HEK293 (cell line): ENCODE measurements at regions not wholly inside any gene's neighbourhood (a gene's known extent, or its start where the extent isn't known, plus 50 kb on each side); places are given as distances from the start of the nearest gene placed in this dataset.

Source experiments
- HOXC10 ChIP-seq: sonication (generic); formaldehyde crosslinking; IDR thresholded peaks from 2 replicates; pipeline ENCODE4 v1.8.1; 2023; ENCODE audit warnings: mild to moderate bottlenecking, missing genetic modification reagents
- ZNF132 ChIP-seq: fragments of 450-650 bp; formaldehyde crosslinking; IDR thresholded peaks from 2 replicates; pipeline ENCODE4 v1.5.1; 2017; ENCODE audit warnings: missing biosample characterization, missing genetic modification characterization, borderline replicate concordance
- ZNF146 ChIP-seq: fragments of 450-650 bp; formaldehyde crosslinking; IDR thresholded peaks from 2 replicates; pipeline ENCODE4 v1.5.1; 2016; ENCODE audit warnings: missing biosample characterization, missing genetic modification characterization
- ZNF324 ChIP-seq: fragments of 450-650 bp; formaldehyde crosslinking; IDR thresholded peaks from 2 replicates; pipeline ENCODE4 v1.5.1; 2016; ENCODE audit warnings: missing biosample characterization, missing genetic modification characterization
- ZNF549 ChIP-seq: fragments of 450-650 bp; IDR thresholded peaks from 2 replicates; pipeline ENCODE4 v1.5.1; 2018; ENCODE audit warnings: missing biosample characterization, missing genetic modification characterization, mild to moderate bottlenecking, inconsistent platforms, moderate library complexity
- ZNF707 ChIP-seq: fragments of 450-650 bp; formaldehyde crosslinking; IDR thresholded peaks from 2 replicates; pipeline ENCODE4 v1.5.1; 2016; ENCODE audit warnings: missing biosample characterization, missing genetic modification characterization
- ZNF785 ChIP-seq: fragments of 450-650 bp; formaldehyde crosslinking; IDR thresholded peaks from 2 replicates; pipeline ENCODE4 v1.5.1; 2016; ENCODE audit warnings: missing biosample characterization, missing genetic modification characterization
- TF ChIP-seq, protein P1 (sequence below): fragments of 450-650 bp; formaldehyde crosslinking; IDR thresholded peaks from 2 replicates; pipeline ENCODE4 v1.5.1; 2016; ENCODE audit warnings: missing biosample characterization, missing genetic modification characterization
- TF ChIP-seq, protein P2 (sequence below): fragments of 450-650 bp; formaldehyde crosslinking; IDR thresholded peaks from 2 replicates; pipeline ENCODE4 v1.5.1; 2016; ENCODE audit warnings: missing biosample characterization, missing genetic modification characterization

DNA sequence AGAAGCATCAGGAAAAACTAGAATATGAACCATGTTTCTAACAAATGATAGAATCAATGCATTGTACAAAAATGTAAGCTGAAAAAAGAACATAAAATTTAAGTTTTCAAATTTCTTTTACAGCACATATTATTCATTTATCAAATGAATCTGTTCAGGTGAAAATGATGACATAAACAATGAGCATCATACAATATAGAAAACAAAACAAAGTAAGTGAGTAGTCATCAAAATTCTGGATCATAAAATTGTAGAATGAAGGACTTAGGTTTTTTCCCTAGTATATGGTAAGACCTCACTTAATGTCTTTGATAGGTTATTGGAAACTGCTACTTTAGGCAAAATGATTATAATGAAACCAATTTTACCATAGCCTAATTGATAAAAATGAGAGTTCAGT, 427.0 kb upstream of the KCNH7 start:
- no peak for TF ChIP-seq ZNF132 (tag by site-specific recombination)
- TF ChIP-seq, protein P1, sequence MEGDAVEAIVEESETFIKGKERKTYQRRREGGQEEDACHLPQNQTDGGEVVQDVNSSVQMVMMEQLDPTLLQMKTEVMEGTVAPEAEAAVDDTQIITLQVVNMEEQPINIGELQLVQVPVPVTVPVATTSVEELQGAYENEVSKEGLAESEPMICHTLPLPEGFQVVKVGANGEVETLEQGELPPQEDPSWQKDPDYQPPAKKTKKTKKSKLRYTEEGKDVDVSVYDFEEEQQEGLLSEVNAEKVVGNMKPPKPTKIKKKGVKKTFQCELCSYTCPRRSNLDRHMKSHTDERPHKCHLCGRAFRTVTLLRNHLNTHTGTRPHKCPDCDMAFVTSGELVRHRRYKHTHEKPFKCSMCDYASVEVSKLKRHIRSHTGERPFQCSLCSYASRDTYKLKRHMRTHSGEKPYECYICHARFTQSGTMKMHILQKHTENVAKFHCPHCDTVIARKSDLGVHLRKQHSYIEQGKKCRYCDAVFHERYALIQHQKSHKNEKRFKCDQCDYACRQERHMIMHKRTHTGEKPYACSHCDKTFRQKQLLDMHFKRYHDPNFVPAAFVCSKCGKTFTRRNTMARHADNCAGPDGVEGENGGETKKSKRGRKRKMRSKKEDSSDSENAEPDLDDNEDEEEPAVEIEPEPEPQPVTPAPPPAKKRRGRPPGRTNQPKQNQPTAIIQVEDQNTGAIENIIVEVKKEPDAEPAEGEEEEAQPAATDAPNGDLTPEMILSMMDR (tag by site-specific recombination): no peak
- no peak for TF ChIP-seq HOXC10 (CRISPR knock-in tag)
- no peak for TF ChIP-seq ZNF549 (tag by site-specific recombination)
- TF ChIP-seq ZNF785 (tag by site-specific recombination): no peak
- TF ChIP-seq ZNF707 (tag by site-specific recombination): no peak
- TF ChIP-seq, protein P2, sequence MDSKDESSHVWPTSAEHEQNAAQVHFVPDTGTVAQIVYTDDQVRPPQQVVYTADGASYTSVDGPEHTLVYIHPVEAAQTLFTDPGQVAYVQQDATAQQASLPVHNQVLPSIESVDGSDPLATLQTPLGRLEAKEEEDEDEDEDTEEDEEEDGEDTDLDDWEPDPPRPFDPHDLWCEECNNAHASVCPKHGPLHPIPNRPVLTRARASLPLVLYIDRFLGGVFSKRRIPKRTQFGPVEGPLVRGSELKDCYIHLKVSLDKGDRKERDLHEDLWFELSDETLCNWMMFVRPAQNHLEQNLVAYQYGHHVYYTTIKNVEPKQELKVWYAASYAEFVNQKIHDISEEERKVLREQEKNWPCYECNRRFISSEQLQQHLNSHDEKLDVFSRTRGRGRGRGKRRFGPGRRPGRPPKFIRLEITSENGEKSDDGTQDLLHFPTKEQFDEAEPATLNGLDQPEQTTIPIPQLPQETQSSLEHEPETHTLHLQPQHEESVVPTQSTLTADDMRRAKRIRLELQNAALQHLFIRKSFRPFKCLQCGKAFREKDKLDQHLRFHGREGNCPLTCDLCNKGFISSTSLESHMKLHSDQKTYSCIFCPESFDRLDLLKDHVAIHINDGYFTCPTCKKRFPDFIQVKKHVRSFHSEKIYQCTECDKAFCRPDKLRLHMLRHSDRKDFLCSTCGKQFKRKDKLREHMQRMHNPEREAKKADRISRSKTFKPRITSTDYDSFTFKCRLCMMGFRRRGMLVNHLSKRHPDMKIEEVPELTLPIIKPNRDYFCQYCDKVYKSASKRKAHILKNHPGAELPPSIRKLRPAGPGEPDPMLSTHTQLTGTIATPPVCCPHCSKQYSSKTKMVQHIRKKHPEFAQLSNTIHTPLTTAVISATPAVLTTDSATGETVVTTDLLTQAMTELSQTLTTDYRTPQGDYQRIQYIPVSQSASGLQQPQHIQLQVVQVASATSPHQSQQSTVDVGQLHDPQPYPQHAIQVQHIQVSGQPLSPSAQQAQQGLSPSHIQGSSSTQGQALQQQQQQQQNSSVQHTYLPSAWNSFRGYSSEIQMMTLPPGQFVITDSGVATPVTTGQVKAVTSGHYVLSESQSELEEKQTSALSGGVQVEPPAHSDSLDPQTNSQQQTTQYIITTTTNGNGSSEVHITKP (tag by site-specific recombination): no peak
- TF ChIP-seq ZNF146: no peak
- TF ChIP-seq ZNF324 (tag by site-specific recombination): no peak
